Thyroid gland (tissue), 4 donors: ENCODE measurements at regions not wholly inside any gene's neighbourhood (a gene's known extent, or its start where the extent isn't known, plus 50 kb on each side); places are given as distances from the start of the nearest gene placed in this dataset.

ENCODE experiments used
- CTCF ChIP-seq, 6 experiments: fragments of 200-600 bp in 3 of 6; fragments of 450-650 bp in 3 of 6; sonication (generic) in 3 of 6; IDR thresholded peaks; one replicate each; pipeline ENCODE4 v1.5.1; 2016 to 2019; ENCODE audit warnings: antibody characterized with exemption in 6 of 6, mild to moderate bottlenecking in 2 of 6, inconsistent platforms in 1 of 6, moderate library complexity in 1 of 6
- POLR2A ChIP-seq, 2 donors: fragments of 450-650 bp; IDR thresholded peaks; one replicate each; pipeline ENCODE4 v1.6.1; 2017; ENCODE audit warnings: antibody characterized with exemption in 2 of 2, mild to moderate bottlenecking in 2 of 2, moderate library complexity in 1 of 2

GRCh38 chr5:82905986-82906385, 171.2 kb downstream of the TMEM167A start:
- TF ChIP-seq CTCF (IDR thresholded peaks at IDR 0.05) (no peak), POLR2A (IDR thresholded peaks at IDR 0.05) (no peak)
